ENCODE measurements at regions not wholly inside any gene's neighbourhood (a gene's known extent, or its start where the extent isn't known, plus 50 kb on each side); places are given as distances from the start of the nearest gene placed in this dataset.

GRCh38 chr21:31403596-31404333, 59.7 kb upstream of the TIAM1 start:
- DNase-seq = no peak

GRCh38 chr21:31399591-31399990, 55.5 kb upstream of the TIAM1 start:
- DNase-seq = no peak

GRCh38 chr21:31398574-31398973, 54.5 kb upstream of the TIAM1 start:
- DNase-seq = no peak

DNA sequence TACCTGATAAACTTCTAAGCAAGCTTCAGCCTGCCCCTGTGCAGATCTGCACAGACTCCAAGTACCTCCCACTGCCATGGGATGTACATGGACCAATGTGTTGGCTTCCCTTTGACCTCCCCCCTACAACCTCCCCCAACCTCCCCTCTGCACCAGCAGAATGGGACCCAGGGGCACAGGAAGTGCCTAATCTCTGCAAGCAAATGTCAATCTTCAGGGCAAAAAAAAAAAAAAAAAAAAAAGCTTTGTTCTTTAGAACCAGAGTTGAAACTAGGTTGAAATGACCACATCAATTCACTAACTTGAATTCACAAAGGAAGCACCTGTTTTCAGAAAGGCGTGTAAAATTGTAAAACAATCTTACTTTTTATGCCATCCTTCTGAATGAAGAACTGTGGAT, 53.9 kb upstream of the TIAM1 start:
- no peak for DNase-seq

- DNase-seq = no peak
Observed at GRCh38 chr21:31397515-31397926, 53.5 kb upstream of the TIAM1 start.

DNA sequence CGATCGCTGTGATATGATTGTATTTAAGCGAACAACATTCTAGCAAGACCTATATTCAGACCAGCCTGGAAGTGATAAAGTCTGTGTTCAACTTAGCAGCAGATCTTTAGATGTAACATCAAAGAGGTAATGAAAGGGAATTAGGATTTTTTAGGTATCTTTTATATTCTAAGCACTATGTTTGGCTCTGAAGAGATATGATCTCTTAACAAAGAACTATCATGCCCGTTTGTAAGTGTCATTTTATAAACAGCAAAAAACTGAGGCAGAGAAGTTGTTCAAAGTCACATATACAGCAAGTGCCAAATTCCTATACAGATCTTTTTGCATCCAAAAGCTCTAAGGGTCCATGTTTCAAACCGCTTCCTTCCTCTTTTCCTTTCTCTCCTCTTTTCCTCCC, 53.0 kb upstream of the TIAM1 start:
- no peak for DNase-seq

DNA sequence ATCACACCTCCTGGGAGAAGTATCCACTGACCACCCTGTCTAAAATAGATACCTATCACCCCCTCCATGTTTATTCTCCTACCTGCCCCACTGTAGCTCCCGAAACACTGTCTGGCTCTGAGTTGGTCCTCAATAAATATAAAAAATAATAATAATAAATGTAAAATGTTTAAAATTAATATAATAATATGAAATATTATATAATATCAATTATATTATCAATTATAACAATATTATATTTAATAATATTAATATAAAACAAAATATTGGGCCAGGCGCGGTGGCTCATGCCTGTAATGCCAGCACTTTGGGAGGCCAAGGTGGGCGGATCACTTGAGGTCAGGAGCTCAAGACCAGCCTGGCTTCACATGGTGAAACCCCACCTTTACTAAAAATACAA, 52.3 kb upstream of the TIAM1 start:
- no peak for DNase-seq

DNA sequence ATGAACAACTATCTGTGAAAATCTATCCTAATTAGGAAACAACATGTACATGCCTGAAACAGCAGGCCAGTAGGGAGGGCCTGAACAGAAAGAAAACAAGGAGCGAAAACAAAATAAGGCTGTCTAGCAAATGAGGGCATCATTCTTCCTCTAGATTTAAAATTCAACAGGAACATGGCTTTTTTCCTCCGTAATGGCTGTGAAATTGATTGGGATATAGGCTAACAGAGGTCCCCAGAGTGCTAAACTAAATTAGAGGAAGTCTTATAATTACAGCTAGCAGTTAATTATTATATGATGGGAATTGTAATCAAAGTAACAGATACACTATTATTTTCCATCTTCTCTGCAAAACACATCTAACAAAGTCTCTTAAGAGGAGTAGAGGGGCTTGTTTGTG, 51.7 kb upstream of the TIAM1 start:
- DNase-seq = no peak

DNA sequence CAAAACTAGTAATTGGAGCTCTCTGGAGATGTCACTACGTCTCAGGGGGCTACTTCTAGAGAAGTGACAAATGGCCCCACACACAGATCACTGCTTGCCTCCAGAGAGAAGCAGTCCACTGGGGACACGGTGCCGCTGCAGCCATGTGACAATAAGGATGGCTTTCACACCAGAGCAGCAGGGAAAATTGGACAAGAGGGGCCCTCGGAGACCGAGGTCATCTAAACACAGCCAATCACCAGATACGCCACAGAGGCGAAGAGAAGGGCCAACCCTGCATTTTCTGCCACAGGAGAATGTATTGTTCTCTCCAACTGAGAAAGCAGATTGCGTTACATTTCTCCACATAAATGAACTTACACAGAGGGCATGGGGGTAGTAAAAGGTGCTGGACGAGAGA, 51.2 kb upstream of the TIAM1 start:
- DNase-seq = no peak

- DNase-seq = no peak
Observed at GRCh38 chr21:31394309-31394708, 50.2 kb upstream of the TIAM1 start.
